ENCODE measurements at regions not wholly inside any gene's neighbourhood (a gene's known extent, or its start where the extent isn't known, plus 50 kb on each side); places are given as distances from the start of the nearest gene placed in this dataset.

DNA sequence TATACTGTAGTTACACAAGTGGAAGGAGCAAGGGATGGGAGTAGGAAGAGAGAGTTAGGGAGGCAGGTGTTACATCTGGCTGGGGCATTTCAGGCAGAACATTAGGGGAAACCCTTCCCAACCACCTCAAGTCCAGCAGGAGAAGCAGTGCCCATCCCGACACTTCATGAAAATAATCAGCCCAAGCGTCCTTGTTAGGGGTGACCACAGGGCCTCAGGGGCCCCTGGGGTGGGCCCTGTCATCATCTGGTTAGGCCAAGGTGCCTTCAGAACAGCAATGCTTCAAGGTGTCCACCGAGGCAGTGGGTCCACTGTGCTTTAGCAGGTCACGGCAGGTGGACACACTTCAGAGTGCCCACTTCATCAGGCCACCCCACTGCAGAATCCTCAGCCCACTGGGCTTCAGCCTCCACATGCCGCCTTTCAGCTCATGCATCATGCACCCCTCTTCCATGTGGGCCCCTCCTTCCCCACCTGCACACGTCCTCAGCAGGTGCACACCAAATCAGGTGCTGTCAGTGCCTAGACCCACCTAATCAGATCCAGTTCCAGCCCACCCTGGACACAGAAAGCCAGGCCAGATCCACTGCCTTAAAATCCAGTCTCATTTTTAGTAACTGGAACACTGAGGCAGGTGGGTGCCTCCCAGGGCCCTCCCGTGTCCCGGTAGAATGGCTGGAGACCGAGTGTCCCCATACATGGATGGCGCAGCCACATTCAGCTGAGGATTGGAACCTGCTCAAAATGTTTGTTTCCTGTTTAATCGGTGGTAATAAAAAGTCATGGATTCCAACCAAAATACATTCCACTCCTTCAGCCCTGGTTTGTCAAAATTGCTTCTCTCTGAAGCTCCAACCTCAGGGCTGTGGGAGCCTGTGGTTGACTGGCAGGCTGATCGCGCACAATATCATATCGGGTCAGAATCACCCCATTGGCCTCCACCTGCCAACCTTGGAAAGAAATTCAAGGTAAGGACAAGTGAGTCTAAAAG lies 99.5 kb downstream of the ANKRD60 start:
- H3K27me3 ChIP-seq, result no peaks in the 10 kb centered on the region
- H3K36me3 ChIP-seq, result no peaks in the 10 kb centered on the region
- H3K4me3 ChIP-seq, result no peak overlapping the region
- H3K9me3 ChIP-seq, result peaks cover 14% of the 10 kb centered on the region
- no peak for DNase-seq

DNA sequence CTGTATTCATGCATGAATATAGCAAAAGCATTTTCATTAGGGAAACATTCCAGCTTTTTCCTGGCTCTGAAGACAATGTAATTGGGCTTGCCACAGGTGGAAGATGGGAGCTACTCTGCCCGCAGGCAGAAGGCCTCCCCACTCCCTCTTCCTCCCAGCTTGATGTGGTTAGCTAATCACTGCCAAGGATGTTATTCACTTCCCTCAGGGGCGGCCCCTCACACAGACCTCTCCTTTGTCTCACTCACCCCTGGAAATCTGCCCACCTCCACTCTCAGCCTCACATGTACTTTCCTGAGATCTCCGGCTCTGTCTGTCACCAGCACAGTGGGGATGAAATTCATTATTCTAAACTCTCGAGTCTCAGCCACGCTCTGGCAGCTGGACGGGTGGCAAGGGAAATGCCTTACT lies 100.7 kb downstream of the ANKRD60 start:
- Histone ChIP-seq H3K4me3 (no peak overlapping the region), H3K9me3 (peaks cover 14% of the 10 kb centered on the region), H3K27me3 (no peaks in the 10 kb centered on the region), H3K36me3 (no peaks in the 10 kb centered on the region)
- peak; percentile 97 for DNase-seq

DNA sequence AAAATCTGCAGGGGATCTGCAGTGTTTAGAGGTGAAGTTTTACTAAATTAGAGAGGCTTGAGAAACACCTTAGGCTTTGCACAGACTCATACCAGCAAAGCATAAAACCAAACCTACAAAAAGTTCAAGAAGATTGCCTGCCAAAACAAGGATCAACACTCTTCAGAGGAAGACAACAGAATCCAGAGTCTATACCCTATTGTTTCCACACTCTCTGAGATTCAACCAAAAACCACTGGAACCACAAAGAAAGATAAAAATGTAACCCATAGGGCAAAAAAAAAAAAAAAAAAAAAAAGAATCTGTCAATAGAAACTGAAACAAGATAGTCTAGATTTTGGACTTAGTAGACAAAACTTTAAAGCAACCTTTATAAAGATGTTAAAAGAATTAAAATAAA lies 102.7 kb downstream of the ANKRD60 start:
- Histone ChIP-seq H3K9me3 (peaks cover 14% of the 10 kb centered on the region), H3K27me3 (no peaks in the 10 kb centered on the region), H3K4me3 (no peak overlapping the region), H3K36me3 (no peaks in the 10 kb centered on the region)
- DNase-seq, result no peak

GRCh38 chr20:58117944-58118343 lies 110.5 kb downstream of the ANKRD60 start:
- no peak for DNase-seq
- Histone ChIP-seq H3K9me3 (peaks cover 8% of the 10 kb centered on the region), H3K27me3 (no peaks in the 10 kb centered on the region), H3K36me3 (no peaks in the 10 kb centered on the region), H3K4me3 (no peak overlapping the region)

DNA sequence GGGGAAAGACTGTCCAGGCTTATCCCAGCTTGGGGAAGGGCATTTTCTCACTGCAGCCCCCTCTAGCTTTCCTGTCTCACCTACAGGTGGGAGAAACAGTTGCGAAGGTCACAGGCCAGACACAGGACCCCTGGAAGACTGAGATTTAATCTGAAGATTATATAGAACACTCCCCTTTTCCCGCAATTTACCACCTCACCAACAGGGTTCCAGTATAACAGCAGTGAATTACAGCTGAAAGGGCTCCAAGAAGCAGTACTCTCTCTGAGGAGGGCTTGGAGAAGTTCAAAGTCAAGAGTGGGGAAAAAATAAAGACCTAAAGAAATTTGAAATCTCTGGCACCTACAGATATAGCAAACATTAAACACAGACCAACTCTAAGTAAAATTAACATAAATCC lies 111.9 kb downstream of the ANKRD60 start:
- DNase-seq, result no peak
- no peaks in the 10 kb centered on the region for H3K27me3 ChIP-seq

GRCh38 chr20:58113716-58114115 lies 114.7 kb downstream of the ANKRD60 start:
- DNase-seq, result no peak
- Histone ChIP-seq H3K9me3 (peaks cover 7% of the 10 kb centered on the region), H3K27me3 (no peaks in the 10 kb centered on the region), H3K36me3 (no peaks in the 10 kb centered on the region), H3K4me3 (no peak overlapping the region)

More for the DNA sequence above, 111.9 kb downstream of the ANKRD60 start:
- peaks cover 8% of the 10 kb centered on the region for H3K9me3 ChIP-seq
- no peaks in the 10 kb centered on the region for H3K36me3 ChIP-seq
- H3K4me3 ChIP-seq, result no peak overlapping the region

GRCh38 chr20:58112017-58112781 lies 116.3 kb downstream of the ANKRD60 start:
- H3K27me3 ChIP-seq, result no peaks in the 10 kb centered on the region
- H3K36me3 ChIP-seq, result no peaks in the 10 kb centered on the region
- DNase-seq, result peak; percentile 58
- H3K9me3 ChIP-seq, result peaks cover 5% of the 10 kb centered on the region
- H3K4me3 ChIP-seq, result no peak overlapping the region

- Histone ChIP-seq H3K4me3 (no peak overlapping the region), H3K27me3 (no peaks in the 10 kb centered on the region), H3K9me3 (peaks cover 4% of the 10 kb centered on the region; the same call in 1 of the 2 replicates), H3K36me3 (no peaks in the 10 kb centered on the region)
- no peak for DNase-seq
Measured at GRCh38 chr20:58111310-58112016, 117.0 kb downstream of the ANKRD60 start.

GRCh38 chr20:58109918-58110635 lies 118.4 kb downstream of the ANKRD60 start:
- H3K36me3 ChIP-seq, result no peaks in the 10 kb centered on the region
- no peaks in the 10 kb centered on the region for H3K27me3 ChIP-seq
- peaks cover 4% of the 10 kb centered on the region; the same call in 1 of the 2 replicates for H3K9me3 ChIP-seq
- DNase-seq, result no peak
- H3K4me3 ChIP-seq, result no peak overlapping the region

DNA sequence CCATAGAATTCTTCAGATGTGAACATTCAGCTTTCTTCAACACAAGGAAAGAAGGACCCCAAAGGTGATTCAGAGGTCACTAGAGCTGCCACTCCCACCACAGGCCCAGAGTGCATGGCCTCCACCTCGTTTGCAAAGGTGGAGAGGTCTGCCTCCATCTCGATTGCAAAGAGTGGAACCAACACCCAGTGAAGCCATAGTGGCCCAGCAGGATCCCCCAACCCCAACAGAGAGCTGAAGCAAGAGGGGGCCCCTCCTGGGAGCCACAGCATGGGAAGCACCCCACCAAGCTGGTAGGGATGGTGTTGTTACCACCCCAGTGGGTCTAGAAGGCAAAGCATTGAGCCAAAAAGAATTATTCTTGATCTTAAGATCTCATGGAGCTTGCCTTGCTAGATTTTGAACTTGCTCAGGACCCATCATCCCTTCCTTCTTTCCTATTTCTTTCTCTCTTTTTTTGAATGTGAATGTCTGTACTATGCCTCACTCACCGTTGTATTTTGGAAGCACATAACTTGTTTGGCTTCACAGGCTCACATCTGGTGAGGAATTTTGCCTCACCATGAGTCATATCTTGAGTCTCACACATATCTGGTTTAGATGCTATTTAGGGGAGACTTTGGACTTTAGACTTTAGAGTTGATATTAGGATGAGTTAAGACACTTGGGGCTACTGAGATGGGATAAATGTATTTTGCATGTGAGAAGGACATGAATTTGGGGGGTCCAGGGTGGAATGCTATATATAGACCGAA lies 119.2 kb downstream of the ANKRD60 start:
- Histone ChIP-seq H3K27me3 (no peaks in the 10 kb centered on the region), H3K9me3 (peaks cover 4% of the 10 kb centered on the region; the same call in 1 of the 2 replicates)

GRCh38 chr20:58107533-58107932 lies 120.9 kb downstream of the ANKRD60 start:
- Histone ChIP-seq H3K27me3 (no peaks in the 10 kb centered on the region), H3K4me3 (no peak overlapping the region), H3K36me3 (no peaks in the 10 kb centered on the region), H3K9me3 (peaks cover 4% of the 10 kb centered on the region; the same call in 1 of the 2 replicates)
- no peak for DNase-seq

More for the DNA sequence above, 119.2 kb downstream of the ANKRD60 start:
- H3K4me3 ChIP-seq, result no peak overlapping the region
- peak; percentile 61 for DNase-seq
- no peaks in the 10 kb centered on the region for H3K36me3 ChIP-seq

DNA sequence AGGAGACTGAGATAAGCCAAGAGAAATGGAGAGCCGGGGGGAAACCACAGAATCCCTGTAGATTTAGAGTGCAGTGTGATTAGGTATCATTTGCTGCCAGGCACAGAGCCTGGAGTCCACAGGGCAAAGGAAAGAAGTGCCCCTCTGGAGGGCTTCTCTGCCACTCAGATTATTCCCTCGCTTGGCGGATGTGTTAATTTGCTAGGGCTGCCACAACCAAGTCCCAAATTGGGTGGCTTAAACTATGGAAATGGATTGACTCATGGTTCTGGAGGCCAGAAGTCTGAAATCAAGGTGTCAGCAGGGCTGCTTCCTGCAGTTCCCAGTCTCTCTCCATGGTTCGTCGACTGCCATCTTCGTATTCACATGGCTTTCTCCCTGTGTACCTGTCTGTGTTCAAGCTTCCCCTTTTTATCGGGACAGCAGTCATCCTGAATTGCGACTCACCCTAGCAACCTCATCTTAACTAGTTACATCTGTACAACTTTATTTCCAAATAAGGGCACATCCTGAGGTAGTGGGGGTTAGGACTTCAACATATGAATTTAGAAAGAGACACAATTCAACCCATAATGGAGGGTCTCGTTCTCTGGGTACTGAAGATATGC lies 122.2 kb downstream of the ANKRD60 start:
- DNase-seq, result no peak
- Histone ChIP-seq H3K27me3 (no peaks in the 10 kb centered on the region), H3K9me3 (peaks cover 4% of the 10 kb centered on the region; the same call in 1 of the 2 replicates)

GRCh38 chr20:58103961-58104360 lies 124.5 kb downstream of the ANKRD60 start:
- no peak for DNase-seq
- no peaks in the 10 kb centered on the region for H3K27me3 ChIP-seq
- H3K9me3 ChIP-seq, result no peaks in the 10 kb centered on the region
- no peaks in the 10 kb centered on the region for H3K36me3 ChIP-seq
- H3K4me3 ChIP-seq, result no peak overlapping the region

More for the DNA sequence above, 122.2 kb downstream of the ANKRD60 start:
- no peak overlapping the region for H3K4me3 ChIP-seq
- H3K36me3 ChIP-seq, result no peaks in the 10 kb centered on the region

- H3K4me3 ChIP-seq, result no peak overlapping the region
- no peaks in the 10 kb centered on the region for H3K36me3 ChIP-seq
- no peak for DNase-seq
- H3K27me3 ChIP-seq, result no peaks in the 10 kb centered on the region
- H3K9me3 ChIP-seq, result no peaks in the 10 kb centered on the region
Measured at GRCh38 chr20:58103517-58103904, 124.9 kb downstream of the ANKRD60 start.
